GM19324 (cell line): ENCODE measurements at regions not wholly inside any gene's neighbourhood (a gene's known extent, or its start where the extent isn't known, plus 50 kb on each side); places are given as distances from the start of the nearest gene placed in this dataset.
"Not testable (repeated sequence)": the region's sequence is repeated elsewhere in the genome, so short reads cannot be mapped to it uniquely, and the experiment has no call there.

ENCODE experiments used
- ATAC-seq: cut with Tn5 transposase; IDR thresholded peaks from one replicate; pipeline ENCODE4 v1.9.1; 2021; ENCODE audit warnings: mild to moderate bottlenecking, moderate library complexity; ENCODE audit not compliant: unreplicated experiment, low FRiP score

DNA sequence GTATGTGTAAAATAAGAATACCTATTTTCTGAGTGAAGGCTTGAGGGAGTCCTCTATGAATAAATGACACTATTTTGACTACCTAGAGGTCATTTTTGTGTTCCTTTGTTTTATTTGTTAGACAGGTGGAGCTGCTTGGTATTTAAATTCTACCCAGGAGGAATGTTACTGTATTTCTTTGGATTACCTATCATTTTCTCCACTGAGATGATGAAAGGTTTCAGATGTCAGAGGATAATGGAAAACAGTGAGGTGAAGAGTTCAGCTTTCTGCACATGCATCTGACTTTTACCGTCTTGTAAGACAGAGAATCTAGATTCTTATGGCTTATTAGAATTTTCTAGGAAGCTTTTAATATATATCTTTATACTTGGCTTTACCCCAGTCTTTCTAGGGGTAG is 689.8 kb upstream of the NXPH2 start:
- no peak for ATAC-seq

DNA sequence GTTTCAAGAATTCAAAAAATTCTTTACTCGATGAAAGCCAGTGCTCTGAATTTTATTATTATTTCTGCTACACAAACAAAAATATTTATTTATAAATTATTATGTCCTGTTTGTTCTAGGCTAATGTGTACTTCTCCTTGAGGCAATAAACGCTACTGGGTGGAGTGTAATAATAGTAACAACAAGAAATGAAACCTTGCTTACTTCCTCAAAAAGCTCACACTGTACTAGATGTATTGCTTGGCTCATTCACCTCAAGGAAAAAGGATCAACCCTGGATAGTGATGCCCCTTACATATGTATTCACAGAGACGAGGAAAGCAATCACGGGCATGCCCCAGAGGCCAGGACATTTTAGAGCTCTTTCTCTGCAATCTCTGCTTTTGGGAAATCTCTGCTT is 685.6 kb upstream of the NXPH2 start:
- ATAC-seq, result no peak

DNA sequence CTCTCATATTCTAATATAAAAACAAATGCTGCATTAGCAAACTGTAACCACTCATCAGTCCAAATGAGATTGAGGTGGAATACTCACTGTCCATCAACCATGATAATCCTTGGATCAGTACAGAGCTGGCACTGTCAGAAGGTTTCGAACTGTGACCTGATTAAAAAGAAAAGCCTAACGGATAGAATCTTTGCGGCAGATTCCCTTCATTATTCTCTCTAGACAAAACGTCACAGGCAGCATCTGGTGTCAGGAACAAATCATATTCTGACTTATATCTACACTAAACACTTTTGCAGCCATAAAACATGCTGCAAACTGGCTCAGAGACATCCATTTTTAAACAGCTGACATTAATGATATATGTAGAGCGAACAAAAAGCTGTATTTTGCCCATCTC is 677.7 kb upstream of the NXPH2 start:
- no peak for ATAC-seq

DNA sequence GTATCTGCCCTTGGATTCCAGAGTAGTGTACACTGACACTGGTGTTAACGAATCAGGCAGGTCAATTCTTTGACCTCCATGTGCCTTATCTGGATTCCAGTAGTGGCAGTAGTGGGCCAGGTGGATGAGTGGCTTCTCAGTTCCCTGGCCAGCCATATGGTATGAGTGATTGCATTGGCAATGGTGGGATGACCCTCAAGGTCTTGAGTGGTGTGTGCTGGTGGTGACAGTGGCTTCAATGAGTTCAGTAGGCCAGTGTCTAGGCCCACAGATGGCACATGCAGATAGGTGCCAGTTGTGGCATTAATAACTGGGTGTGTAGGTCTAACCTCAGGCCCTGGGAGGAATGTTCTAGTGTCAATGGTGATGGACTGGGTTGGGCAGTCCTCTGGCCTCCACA is 674.1 kb upstream of the NXPH2 start:
- ATAC-seq, result no peak

DNA sequence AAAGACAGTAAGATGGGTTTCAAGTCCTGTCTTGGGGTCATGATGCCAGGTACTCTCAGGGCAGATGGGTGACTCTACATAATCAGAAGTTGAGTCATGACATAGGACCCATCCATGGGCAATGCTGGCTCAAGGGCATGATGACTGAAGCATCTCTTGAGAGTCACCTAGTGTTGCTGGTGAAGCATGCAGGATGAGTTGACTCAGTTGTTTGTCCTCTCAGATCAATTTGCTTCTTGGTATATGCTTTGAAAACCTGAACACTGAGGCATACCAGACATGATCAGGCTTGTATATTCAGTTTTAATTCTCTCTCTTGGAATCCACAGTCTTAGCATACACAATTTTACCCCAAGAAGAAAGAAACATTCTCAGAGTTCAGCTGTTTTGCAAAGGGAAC is 658.9 kb upstream of the NXPH2 start:
- no peak for ATAC-seq

GRCh38 chr2:139438478-139438877 is 658.3 kb upstream of the NXPH2 start:
- ATAC-seq, result no peak

DNA sequence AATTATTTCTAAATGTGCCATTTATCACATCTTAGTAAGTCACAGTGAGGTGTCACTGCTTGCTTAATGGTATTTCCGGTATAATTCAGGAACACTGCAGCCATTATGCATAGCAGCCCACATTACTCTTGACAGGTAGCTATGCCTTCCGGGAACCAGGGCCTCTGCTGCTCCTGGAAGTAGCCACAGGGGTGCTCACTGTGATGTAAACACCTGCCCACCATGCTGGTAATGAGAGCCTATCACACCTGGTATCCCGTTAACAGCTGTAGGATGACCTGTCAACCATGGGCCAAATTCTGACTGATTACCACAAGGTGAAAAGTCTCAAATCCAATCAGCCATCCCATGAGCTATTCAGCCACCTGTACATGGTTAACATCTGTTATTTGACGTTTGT is 647.0 kb upstream of the NXPH2 start:
- ATAC-seq, result no peak

GRCh38 chr2:139424101-139424500 is 643.9 kb upstream of the NXPH2 start:
- no peak for ATAC-seq

DNA sequence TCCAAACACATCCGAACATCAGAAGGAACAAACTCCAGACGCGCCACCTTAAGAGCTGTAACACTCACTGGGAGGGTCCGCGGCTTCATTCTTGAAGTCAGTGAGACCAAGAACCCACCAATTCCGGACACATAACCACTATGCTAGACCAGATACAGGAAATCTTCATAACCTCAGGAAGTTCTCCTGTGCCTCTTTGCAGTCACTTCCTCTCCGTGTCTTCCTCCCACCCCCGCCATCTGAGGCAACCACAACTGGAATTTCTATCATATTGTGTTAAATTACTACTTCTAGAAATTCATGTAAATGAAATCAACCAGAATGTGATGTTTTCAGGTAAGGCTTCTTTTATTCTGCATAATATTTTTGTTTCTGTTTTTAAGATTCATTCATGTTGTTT is 631.0 kb upstream of the NXPH2 start:
- ATAC-seq, result no peak

DNA sequence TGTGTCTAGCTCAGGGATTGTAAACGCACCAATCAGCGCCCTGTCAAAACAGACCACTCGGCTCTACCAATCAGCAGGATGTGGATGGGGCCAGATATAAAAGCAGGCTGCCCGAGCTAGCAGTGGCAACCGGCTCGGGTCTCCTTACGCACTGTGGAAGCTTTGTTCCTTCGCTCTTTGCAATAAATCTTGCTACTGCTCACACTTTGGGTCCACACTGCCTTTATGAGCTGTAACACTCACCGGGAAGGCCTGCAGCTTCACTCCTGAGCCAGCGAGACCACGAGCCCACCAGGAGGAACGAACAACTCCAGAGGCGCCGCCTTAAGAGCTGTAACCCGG is 630.6 kb upstream of the NXPH2 start:
- not testable (repeated sequence) for ATAC-seq

DNA sequence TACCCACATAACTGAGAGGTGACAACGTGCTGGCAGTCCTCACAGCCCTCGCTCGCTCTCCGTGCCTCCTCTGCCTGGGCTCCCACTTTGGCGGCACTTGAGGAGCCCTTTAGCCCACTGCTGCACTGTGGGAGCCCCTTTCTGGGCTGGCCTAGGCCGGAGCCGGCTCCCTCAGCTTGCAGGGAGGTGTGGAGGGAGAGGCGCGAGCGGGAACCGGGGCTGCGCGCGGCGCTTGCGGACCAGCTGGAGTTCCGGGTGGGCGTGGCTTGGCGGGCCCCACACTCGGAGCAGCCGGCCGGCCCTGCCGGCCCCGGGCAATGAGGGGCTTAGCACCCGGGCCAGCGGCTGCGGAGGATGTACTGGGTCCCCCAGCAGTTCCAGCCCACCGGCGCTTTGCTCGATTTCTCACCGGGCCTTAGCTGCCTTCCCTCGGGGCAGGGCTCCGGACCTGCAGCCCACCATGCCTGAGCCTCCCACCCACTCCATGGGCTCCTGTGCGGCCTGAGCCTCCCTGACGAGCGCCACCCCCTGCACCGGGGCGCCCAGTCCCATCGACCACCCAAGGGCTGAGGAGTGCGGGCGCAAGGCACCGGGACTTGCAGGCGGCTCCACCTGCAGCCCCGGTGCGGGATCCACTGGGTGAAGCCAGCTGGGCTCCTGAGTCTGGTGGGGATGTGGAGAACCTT is 630.1 kb upstream of the NXPH2 start:
- ATAC-seq, result not testable (repeated sequence)

DNA sequence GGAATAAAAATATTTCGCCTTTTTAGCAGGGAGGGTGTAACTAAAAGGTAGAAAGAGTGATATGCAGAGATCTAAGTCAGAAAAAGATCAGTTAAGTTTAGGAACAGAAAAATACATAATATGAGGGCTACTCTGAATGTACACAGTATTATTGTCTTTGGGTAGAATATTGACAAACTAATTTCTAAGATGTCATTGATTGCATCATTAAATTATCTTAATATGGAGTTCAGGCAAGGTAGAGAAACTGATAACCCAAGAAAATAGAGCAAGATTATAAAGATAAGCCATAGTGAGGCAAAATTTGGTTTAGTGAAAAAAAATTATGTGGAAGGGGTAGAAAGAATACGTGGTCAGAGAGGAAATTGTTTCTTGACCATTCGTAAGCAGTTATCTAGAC is 629.0 kb upstream of the NXPH2 start:
- ATAC-seq, result no peak

GRCh38 chr2:139403948-139404347 is 623.8 kb upstream of the NXPH2 start:
- ATAC-seq, result no peak

- ATAC-seq, result no peak
Measured at GRCh38 chr2:139394801-139395200, 614.6 kb upstream of the NXPH2 start.

GRCh38 chr2:139389391-139389790 is 609.2 kb upstream of the NXPH2 start:
- no peak for ATAC-seq

- ATAC-seq, result no peak
Measured at GRCh38 chr2:139386401-139386800, 606.2 kb upstream of the NXPH2 start.

GRCh38 chr2:139383532-139383931 is 603.3 kb upstream of the NXPH2 start:
- no peak for ATAC-seq

DNA sequence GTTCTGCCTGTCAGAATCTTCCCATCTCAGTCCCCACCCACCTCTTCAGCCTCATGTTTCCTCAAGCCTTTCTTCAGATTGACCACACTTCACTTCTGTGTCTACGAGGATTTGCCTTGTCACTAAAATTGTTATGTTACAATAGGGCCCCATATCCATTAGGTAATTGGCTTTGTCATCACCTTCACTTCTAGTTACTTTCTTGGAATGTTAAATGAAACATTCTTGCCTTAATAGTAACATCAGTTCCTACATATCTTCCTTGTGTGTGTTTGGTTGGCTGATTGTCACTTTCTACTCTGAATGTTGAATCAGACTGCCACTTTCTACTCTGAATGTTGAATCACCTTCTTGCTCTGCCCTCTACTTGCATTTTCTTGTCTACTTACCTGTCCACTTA is 599.9 kb upstream of the NXPH2 start:
- no peak for ATAC-seq

DNA sequence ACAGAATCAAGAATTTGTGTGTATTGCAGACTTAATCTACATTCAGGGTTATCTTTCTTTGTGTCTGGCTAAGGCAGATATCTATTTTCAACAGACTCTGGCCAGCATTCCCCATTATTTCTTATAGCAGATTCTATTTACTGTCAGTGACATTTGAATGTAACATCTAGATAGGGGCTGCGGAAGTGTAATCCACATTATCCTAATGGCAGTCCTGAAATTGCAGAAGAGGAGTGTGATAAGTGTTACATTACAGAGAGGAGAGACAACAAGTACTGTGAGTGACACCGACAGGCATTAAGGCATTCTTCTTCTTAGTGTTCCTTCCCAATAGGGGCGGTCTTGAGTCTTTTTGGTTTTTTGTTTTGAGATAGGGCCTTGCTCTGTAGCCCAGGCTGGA is 598.2 kb upstream of the NXPH2 start:
- no peak for ATAC-seq

- ATAC-seq, result no peak
Measured at GRCh38 chr2:139374296-139374850, 594.2 kb upstream of the NXPH2 start.

DNA sequence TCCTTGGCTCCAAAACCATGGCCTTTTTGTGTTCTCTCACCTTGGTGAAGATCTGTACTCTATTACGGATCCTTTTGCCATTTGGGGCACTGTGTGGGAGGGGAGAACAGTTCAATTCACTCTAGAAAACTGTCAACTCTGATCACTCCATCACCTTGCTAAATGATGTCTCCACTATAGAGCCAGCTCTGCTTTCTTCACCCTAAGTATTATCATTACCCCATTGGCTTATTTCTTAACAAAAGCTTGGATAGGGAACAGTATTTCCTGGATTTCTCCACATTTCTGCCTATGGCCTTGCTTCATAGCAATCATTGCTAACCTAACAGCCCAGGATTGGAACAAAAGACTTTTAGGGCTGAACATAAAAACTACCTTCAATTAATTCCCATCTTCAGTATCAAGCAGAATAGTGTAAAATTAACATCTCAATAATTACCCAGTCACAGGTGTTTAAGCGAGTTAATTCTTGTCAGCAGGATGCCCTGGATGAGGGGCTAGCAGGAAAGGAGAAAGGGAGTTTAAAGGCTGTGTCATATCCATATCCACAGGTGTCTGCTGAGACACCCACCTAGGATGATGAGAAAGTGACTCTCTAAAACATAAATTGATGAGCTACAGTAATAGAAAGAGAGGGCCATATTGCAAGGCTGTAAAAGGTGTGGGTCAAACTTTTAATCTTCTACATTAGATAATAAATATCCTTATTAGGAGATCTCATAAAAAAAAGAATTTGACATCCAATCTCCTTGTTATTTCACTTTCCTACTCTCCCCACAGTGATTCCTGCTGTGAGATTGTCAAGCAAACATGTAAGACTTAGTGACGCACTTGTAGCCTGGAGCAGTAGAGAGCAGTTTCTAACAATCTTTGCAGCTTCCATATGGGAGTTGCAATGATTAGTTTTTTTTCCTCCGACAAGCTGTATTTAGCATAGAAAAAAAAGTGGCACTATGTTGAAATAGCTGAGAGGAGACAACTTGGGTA is 589.5 kb upstream of the NXPH2 start:
- ATAC-seq, result no peak

DNA sequence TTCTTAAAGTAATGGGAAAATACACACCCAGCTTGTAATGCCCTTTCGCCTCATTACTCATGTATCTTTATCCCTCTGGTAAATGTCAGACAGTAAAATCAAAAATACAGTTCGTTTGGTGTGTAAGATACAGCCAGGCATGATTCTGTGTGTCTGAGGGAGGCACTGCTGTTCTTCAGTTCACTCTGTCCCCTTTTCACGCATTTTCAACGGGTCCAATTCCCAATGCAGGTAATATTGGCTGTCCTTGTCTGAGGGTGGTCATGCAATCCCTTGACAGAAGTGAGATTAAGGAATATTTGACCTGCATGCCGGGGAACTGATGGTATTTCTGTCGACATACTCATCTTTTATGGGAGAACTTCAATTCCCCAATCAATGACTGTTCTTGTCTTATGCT is 587.2 kb upstream of the NXPH2 start:
- ATAC-seq, result no peak
